Activated naive CD8-positive, alpha-beta T cell (primary cell): ENCODE measurements at regions not wholly inside any gene's neighbourhood (a gene's known extent, or its start where the extent isn't known, plus 50 kb on each side); places are given as distances from the start of the nearest gene placed in this dataset.

ENCODE experiments used
- H3K27ac Mint-ChIP-seq: one replicate; pipeline ENCODE4 v1.8.0; 2021; ENCODE audit warnings: mixed read lengths
- H3K27me3 Mint-ChIP-seq: one replicate; pipeline ENCODE4 v1.8.0; 2021; ENCODE audit warnings: mixed read lengths
- H3K36me3 Mint-ChIP-seq: one replicate; pipeline ENCODE4 v1.8.0; 2021; ENCODE audit warnings: mixed read lengths
- H3K4me1 Mint-ChIP-seq: one replicate; pipeline ENCODE4 v1.8.0; 2021; ENCODE audit warnings: low read depth, mixed read lengths
- H3K4me3 Mint-ChIP-seq: one replicate; pipeline ENCODE4 v1.8.0; 2021; ENCODE audit warnings: mild to moderate bottlenecking, mixed read lengths
- H3K9me3 Mint-ChIP-seq: one replicate; pipeline ENCODE4 v1.8.0; 2021; ENCODE audit warnings: low read depth, mixed read lengths

GRCh38 chr1:67517046-67517445 lies 86.8 kb upstream of the SERBP1 start:
- no peaks in the 10 kb centered on the region for H3K27me3 Mint-ChIP-seq
- no peaks in the 10 kb centered on the region for H3K4me1 Mint-ChIP-seq
- H3K9me3 Mint-ChIP-seq: peaks cover 9% of the 10 kb centered on the region
- no peak overlapping the region for H3K27ac Mint-ChIP-seq
- H3K4me3 Mint-ChIP-seq: no peak overlapping the region
- H3K36me3 Mint-ChIP-seq: peaks cover 11% of the 10 kb centered on the region

- Mint-ChIP-seq H3K27ac (no peak overlapping the region), H3K4me3 (no peak overlapping the region), H3K36me3 (peaks cover 2% of the 10 kb centered on the region), H3K4me1 (no peaks in the 10 kb centered on the region), H3K9me3 (no peaks in the 10 kb centered on the region), H3K27me3 (peaks cover 8% of the 10 kb centered on the region)
Observed at GRCh38 chr1:67522001-67522441, 91.8 kb upstream of the SERBP1 start.

- peaks cover 8% of the 10 kb centered on the region for H3K27me3 Mint-ChIP-seq
- no peaks in the 10 kb centered on the region for H3K4me1 Mint-ChIP-seq
- no peak overlapping the region for H3K4me3 Mint-ChIP-seq
- no peaks in the 10 kb centered on the region for H3K9me3 Mint-ChIP-seq
- H3K36me3 Mint-ChIP-seq: peaks cover 2% of the 10 kb centered on the region
- no peak overlapping the region for H3K27ac Mint-ChIP-seq
Observed at GRCh38 chr1:67522793-67523192, 92.6 kb upstream of the SERBP1 start.

DNA sequence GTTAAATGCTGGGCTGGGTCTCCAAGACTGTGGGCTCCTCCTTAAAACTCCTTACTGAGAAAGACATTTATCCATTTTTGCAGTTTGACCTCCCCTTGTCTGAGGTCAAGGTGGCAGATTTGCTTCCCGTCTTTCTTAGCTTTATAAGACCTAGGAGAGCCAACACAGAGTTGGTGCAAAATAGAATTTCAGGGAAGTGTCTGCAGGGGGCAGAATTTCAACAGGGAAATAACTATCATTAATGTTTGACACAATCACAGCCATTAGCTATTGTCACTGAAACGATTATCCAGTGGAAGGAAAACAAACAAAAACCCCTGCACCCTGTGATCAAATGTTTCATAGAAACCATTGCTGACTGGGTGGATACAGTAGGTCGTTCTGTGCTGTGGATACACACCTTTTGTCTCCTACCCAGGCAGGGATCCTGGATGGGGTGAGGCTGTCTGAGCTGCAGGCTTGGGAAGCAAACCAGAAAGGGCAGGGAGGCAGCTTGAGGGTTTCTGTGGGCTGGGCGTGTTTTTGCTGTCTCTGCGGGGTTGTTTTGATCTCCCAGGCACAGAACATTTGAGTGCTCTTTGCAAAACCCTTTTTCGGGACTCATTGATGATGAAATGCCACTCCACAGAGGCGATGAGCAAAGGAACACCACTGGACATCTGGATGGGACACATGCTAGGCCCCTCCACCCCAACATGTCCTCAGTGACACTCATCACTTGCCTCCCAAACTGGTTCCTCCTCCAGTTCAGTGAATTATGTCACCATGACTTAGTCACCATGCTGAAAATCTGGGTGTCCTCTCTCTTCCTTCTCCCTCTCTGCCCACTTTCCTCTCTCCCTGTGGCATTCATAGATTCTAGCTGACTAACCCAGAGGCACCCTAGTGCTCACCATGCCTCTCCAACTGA lies 94.2 kb upstream of the SERBP1 start:
- Mint-ChIP-seq H3K27ac (no peak overlapping the region), H3K27me3 (peaks cover 8% of the 10 kb centered on the region), H3K9me3 (no peaks in the 10 kb centered on the region), H3K36me3 (peaks cover 2% of the 10 kb centered on the region), H3K4me1 (no peaks in the 10 kb centered on the region), H3K4me3 (no peak overlapping the region)

DNA sequence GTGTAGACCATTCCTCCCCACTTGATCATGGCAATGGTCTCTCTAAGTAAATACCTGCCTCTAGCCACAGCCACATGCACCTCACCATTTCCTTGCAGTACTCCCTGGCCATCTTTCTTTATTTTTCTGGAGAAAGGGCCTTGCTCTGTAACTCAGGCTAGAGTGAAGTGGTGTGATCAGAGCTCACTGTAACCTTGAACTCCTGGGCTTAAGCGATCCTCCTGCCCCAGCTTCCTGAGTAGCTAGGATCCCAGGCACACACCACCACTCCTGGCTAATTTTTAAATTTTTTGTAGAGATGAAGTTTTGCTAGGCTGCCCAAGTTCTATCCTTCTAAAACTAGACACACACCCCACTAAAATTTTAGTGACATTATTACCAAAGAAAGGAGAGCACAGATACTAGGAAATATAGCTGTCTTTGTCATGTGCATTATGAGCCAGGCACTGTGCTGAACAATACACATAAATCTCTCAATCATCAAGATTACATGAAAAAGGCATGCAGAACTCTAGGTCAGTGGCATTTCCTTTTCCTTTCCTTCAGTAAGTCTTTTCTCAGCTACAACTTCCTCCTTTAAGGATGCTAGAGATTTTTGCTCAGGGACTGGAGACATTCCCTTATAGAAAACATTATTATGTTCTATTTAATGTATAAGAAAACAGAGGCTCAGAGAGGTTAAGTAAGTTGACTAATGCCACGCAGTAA lies 95.0 kb upstream of the SERBP1 start:
- H3K4me3 Mint-ChIP-seq: no peak overlapping the region
- no peak overlapping the region for H3K27ac Mint-ChIP-seq
- H3K27me3 Mint-ChIP-seq: peaks cover 8% of the 10 kb centered on the region
- no peaks in the 10 kb centered on the region for H3K4me1 Mint-ChIP-seq
- peaks cover 2% of the 10 kb centered on the region for H3K36me3 Mint-ChIP-seq
- H3K9me3 Mint-ChIP-seq: no peaks in the 10 kb centered on the region

DNA sequence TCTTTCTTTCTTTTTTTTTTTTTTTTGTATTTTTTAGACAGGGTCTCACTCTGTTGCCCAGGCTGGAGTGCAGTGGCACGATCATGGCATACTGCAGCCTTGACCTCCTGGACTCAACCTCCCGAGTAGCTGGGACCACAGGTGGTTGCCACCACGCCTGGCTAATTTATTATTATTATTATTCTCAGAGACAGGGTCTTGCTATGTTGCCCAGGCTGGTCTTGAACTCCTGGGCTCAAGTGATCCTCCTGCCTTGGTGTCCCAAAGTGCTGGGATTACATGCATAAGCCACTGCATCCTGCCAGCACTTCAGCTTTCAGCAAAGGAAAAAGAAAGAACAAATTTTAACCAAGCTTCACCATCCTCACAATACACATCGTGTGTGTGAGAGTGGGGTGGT lies 97.9 kb upstream of the SERBP1 start:
- Mint-ChIP-seq H3K4me1 (no peaks in the 10 kb centered on the region), H3K4me3 (no peak overlapping the region), H3K27me3 (peaks cover 1% of the 10 kb centered on the region), H3K9me3 (no peaks in the 10 kb centered on the region), H3K36me3 (no peaks in the 10 kb centered on the region), H3K27ac (no peak overlapping the region)

- Mint-ChIP-seq H3K36me3 (no peaks in the 10 kb centered on the region), H3K27me3 (peaks cover 1% of the 10 kb centered on the region), H3K4me3 (no peak overlapping the region), H3K4me1 (no peaks in the 10 kb centered on the region), H3K27ac (no peak overlapping the region), H3K9me3 (no peaks in the 10 kb centered on the region)
Observed at GRCh38 chr1:67530071-67530470, 99.9 kb upstream of the SERBP1 start.

GRCh38 chr1:67532452-67533216 lies 102.4 kb upstream of the SERBP1 start:
- Mint-ChIP-seq H3K36me3 (no peaks in the 10 kb centered on the region), H3K4me3 (no peak overlapping the region), H3K27me3 (no peaks in the 10 kb centered on the region), H3K27ac (no peak overlapping the region), H3K9me3 (no peaks in the 10 kb centered on the region), H3K4me1 (no peaks in the 10 kb centered on the region)

- Mint-ChIP-seq H3K27ac (no peak overlapping the region), H3K27me3 (no peaks in the 10 kb centered on the region), H3K4me1 (no peaks in the 10 kb centered on the region)
Observed at GRCh38 chr1:67534627-67535065, 104.4 kb upstream of the SERBP1 start.

GRCh38 chr1:67535474-67535873 lies 105.3 kb upstream of the SERBP1 start:
- H3K9me3 Mint-ChIP-seq: no peaks in the 10 kb centered on the region
- H3K36me3 Mint-ChIP-seq: no peaks in the 10 kb centered on the region
- no peak overlapping the region for H3K4me3 Mint-ChIP-seq
- H3K4me1 Mint-ChIP-seq: no peaks in the 10 kb centered on the region
- H3K27ac Mint-ChIP-seq: no peak overlapping the region
- H3K27me3 Mint-ChIP-seq: no peaks in the 10 kb centered on the region

More at GRCh38 chr1:67534627-67535065, 104.4 kb upstream of the SERBP1 start:
- H3K4me3 Mint-ChIP-seq: no peak overlapping the region
- no peaks in the 10 kb centered on the region for H3K9me3 Mint-ChIP-seq
- no peaks in the 10 kb centered on the region for H3K36me3 Mint-ChIP-seq

DNA sequence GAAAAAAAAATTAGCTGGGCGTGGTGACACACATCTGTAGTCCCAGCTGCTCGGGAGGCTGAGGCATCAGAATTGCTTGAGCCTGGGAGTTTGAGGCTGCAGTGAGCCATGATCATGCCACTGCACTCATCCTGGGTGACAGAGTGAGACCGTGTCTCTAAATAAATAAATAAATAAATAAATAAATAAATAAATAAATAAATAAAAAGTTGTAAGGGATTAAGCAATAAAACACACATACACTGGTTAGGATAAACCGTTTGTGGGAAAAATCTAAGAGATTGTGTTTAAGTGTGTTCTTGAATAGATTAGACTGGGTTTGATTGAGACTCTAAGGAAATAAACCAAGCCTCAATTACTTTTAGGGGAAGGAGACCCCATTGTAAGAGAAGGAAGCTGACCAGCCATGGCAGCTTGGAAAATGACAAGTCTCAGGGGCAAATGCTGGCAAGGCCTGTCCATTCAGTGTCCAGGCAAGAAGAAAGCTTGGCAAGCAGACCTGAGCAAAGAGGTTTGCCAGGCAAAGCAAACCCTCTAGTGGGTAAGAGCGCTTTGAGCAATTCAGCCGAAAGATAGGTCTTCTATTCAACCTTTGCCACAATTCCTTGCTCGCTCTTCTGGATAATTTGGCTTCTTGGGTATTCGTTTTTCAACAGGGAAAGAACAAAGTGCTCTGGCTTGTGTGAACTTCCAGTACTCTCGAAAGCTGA lies 106.9 kb upstream of the SERBP1 start:
- no peak overlapping the region for H3K4me3 Mint-ChIP-seq
- no peaks in the 10 kb centered on the region for H3K27me3 Mint-ChIP-seq
- no peaks in the 10 kb centered on the region for H3K9me3 Mint-ChIP-seq
- no peak overlapping the region for H3K27ac Mint-ChIP-seq
- H3K4me1 Mint-ChIP-seq: no peaks in the 10 kb centered on the region
- H3K36me3 Mint-ChIP-seq: no peaks in the 10 kb centered on the region

GRCh38 chr1:67537667-67538018 lies 107.4 kb upstream of the SERBP1 start:
- Mint-ChIP-seq H3K27me3 (no peaks in the 10 kb centered on the region), H3K27ac (no peak overlapping the region), H3K4me1 (no peaks in the 10 kb centered on the region), H3K36me3 (no peaks in the 10 kb centered on the region), H3K4me3 (no peak overlapping the region), H3K9me3 (no peaks in the 10 kb centered on the region)

- Mint-ChIP-seq H3K4me3 (no peak overlapping the region), H3K36me3 (no peaks in the 10 kb centered on the region), H3K27ac (no peak overlapping the region), H3K9me3 (no peaks in the 10 kb centered on the region), H3K27me3 (no peaks in the 10 kb centered on the region), H3K4me1 (no peaks in the 10 kb centered on the region)
Observed at GRCh38 chr1:67540025-67540732, 110.0 kb upstream of the SERBP1 start.

DNA sequence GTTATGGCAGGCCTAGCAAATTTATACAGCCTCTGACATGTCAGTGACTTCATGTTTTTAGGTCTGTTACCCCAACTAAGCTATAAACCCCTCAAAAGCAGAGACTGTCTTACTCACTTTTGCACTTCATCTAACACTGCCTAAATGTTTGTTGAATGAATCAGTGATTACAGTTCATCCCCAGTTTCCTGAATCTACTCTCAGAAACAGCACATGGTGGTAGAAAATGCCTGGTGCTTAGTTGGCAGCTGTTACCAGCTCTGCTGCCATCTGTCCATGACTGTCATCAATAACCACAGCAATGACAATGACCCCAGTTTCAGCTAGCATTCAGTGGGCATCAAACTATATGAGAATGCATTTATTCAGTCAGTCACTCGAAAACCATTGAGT lies 110.5 kb upstream of the SERBP1 start:
- Mint-ChIP-seq H3K27ac (no peak overlapping the region), H3K4me1 (no peaks in the 10 kb centered on the region), H3K27me3 (no peaks in the 10 kb centered on the region), H3K9me3 (no peaks in the 10 kb centered on the region), H3K36me3 (no peaks in the 10 kb centered on the region), H3K4me3 (no peak overlapping the region)
